Stomach (tissue), 4 donors: ENCODE measurements at regions not wholly inside any gene's neighbourhood (a gene's known extent, or its start where the extent isn't known, plus 50 kb on each side); places are given as distances from the start of the nearest gene placed in this dataset.

Experiments used
- CTCF ChIP-seq, 7 experiments: fragments of 450-650 bp in 4 of 7; fragments of 200-600 bp in 3 of 7; sonication (generic) in 3 of 7; IDR thresholded peaks; one replicate each; pipeline ENCODE4 v1.5.1; 2016 to 2019; ENCODE audit warnings: antibody characterized with exemption in 7 of 7, control low read depth in 2 of 7, mild to moderate bottlenecking in 1 of 7
- POLR2A ChIP-seq, 4 donors: fragments of 450-650 bp; IDR thresholded peaks; one replicate each; pipeline ENCODE4 v1.6.1; 2016; ENCODE audit warnings: antibody characterized with exemption in 4 of 4, control low read depth in 2 of 4, mild to moderate bottlenecking in 1 of 4, moderate library complexity in 1 of 4
- POLR2AphosphoS5 ChIP-seq, 3 donors: sonication (generic); formaldehyde crosslinking; IDR thresholded peaks; one replicate each; pipeline ENCODE4 v1.6.1; 2016; ENCODE audit warnings: antibody characterized with exemption in 3 of 3

- TF ChIP-seq POLR2AphosphoS5 (IDR thresholded peaks at IDR 0.05) = no peak
- TF ChIP-seq POLR2A (IDR thresholded peaks at IDR 0.05) = no peak
- TF ChIP-seq CTCF (IDR thresholded peaks at IDR 0.05) = no peak
Observed at GRCh38 chr11:106302416-106302815, 225.0 kb downstream of the AASDHPPT start.
